CD4-positive, alpha-beta T cell treated with Interleukin-10 for 1 hour (primary cell): ENCODE measurements at regions not wholly inside any gene's neighbourhood (a gene's known extent, or its start where the extent isn't known, plus 50 kb on each side); places are given as distances from the start of the nearest gene placed in this dataset.
A peak's percentile ranks its signal among the peaks of the same experiment; 100 is the strongest.
"Not testable (repeated sequence)": the region's sequence is repeated elsewhere in the genome, so short reads cannot be mapped to it uniquely, and the experiment has no call there.

Source experiments
- DNase-seq: peaks from one replicate; pipeline ENCODE4 v3.0.0-alpha.2; 2020

GRCh38 chr6:97459535-97459934 is 176.5 kb upstream of the MMS22L start:
- no peak for DNase-seq

- DNase-seq, result no peak
These were observed 177.0 kb upstream of the MMS22L start for GRCh38 chr6:97459986-97460385.

GRCh38 chr6:97460394-97461080 is 177.5 kb upstream of the MMS22L start:
- DNase-seq, result no peak

GRCh38 chr6:97461218-97461617 is 178.2 kb upstream of the MMS22L start:
- DNase-seq, result no peak

- no peak for DNase-seq
These were observed 179.0 kb upstream of the MMS22L start for GRCh38 chr6:97462031-97462430.

- DNase-seq, result no peak
These were observed 180.1 kb upstream of the MMS22L start for GRCh38 chr6:97462938-97463598.

GRCh38 chr6:97465877-97466561 is 183.0 kb upstream of the MMS22L start:
- DNase-seq, result no peak

GRCh38 chr6:97468981-97469380 is 186.0 kb upstream of the MMS22L start:
- no peak for DNase-seq

GRCh38 chr6:97469451-97469850 is 186.4 kb upstream of the MMS22L start:
- DNase-seq, result no peak

- no peak for DNase-seq
These were observed 187.3 kb upstream of the MMS22L start for GRCh38 chr6:97470322-97470721.

GRCh38 chr6:97473979-97474378 is 191.0 kb upstream of the MMS22L start:
- DNase-seq, result no peak

GRCh38 chr6:97497713-97498331 is 214.8 kb upstream of the MMS22L start:
- DNase-seq, result peak; percentile 57

GRCh38 chr6:97501853-97502252 is 218.8 kb upstream of the MMS22L start:
- DNase-seq, result no peak

GRCh38 chr6:97508646-97509045 is 225.6 kb upstream of the MMS22L start:
- DNase-seq, result no peak

- not testable (repeated sequence) for DNase-seq
These were observed 230.2 kb upstream of the MMS22L start for GRCh38 chr6:97513260-97513659.

GRCh38 chr6:97524811-97525210 is 241.8 kb upstream of the MMS22L start:
- DNase-seq, result no peak

GRCh38 chr6:97535800-97536199 is 252.8 kb upstream of the MMS22L start:
- no peak for DNase-seq

- no peak for DNase-seq
These were observed 265.3 kb upstream of the MMS22L start for GRCh38 chr6:97548354-97548753.

- no peak for DNase-seq
These were observed 274.3 kb upstream of the MMS22L start for GRCh38 chr6:97557355-97557754.

- no peak for DNase-seq
These were observed 280.5 kb upstream of the MMS22L start for GRCh38 chr6:97563529-97563928.

GRCh38 chr6:97572943-97573342 is 289.9 kb upstream of the MMS22L start:
- DNase-seq, result no peak

GRCh38 chr6:97586344-97586743 is 303.3 kb upstream of the MMS22L start:
- no peak for DNase-seq

- no peak for DNase-seq
These were observed 308.9 kb upstream of the MMS22L start for GRCh38 chr6:97591955-97592354.

GRCh38 chr6:97594844-97595243 is 311.8 kb upstream of the MMS22L start:
- DNase-seq, result no peak
